ENCODE measurements at regions not wholly inside any gene's neighbourhood (a gene's known extent, or its start where the extent isn't known, plus 50 kb on each side); places are given as distances from the start of the nearest gene placed in this dataset.

DNA sequence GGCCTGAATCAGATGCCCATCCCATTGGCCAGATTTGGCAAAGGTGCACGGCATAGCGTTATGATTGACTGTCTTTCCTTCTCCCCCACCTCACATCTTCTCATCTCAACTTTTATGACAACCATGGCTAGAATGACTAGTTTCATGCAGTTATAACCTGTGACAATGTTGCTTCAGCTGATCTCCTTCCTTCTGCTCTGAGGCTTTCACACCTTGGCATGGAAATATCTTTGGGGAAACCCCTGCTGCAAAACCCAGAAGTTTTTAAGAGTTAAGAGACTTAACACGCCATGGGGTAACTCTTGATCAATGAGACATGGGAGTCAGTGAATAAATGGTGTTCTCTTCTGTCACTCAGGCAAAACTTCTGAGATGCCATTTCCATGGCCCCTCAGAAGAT, 290.7 kb upstream of the MDFIC2 start:
- no peak overlapping the region for H3K4me3 ChIP-seq (ENCODE audit: low read depth, low read length)
- TF ChIP-seq, protein P1, sequence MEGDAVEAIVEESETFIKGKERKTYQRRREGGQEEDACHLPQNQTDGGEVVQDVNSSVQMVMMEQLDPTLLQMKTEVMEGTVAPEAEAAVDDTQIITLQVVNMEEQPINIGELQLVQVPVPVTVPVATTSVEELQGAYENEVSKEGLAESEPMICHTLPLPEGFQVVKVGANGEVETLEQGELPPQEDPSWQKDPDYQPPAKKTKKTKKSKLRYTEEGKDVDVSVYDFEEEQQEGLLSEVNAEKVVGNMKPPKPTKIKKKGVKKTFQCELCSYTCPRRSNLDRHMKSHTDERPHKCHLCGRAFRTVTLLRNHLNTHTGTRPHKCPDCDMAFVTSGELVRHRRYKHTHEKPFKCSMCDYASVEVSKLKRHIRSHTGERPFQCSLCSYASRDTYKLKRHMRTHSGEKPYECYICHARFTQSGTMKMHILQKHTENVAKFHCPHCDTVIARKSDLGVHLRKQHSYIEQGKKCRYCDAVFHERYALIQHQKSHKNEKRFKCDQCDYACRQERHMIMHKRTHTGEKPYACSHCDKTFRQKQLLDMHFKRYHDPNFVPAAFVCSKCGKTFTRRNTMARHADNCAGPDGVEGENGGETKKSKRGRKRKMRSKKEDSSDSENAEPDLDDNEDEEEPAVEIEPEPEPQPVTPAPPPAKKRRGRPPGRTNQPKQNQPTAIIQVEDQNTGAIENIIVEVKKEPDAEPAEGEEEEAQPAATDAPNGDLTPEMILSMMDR (IDR thresholded peaks at IDR 0.05; ENCODE audit: insufficient read depth, low read depth, low read length) = no peak
- DNase-seq (ENCODE audit: low read depth) = no peak

DNA sequence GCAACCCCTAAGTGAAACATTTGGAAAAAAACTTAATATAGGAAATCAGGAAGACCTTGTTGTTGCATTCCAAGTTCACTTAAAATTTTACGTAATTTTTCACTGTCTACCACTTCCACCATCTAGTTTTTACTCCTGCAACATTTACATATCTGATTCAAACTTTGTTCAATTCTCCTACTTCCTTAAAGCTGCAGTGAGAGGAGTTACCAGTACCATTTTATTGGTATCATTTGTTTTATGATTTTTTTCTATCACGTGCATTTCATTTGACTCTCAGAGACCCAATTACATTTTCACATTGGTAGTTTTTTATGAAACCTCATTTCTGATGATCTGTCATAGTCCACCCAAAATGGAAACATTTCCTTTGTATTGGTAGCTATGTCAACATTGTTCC, 284.9 kb upstream of the MDFIC2 start:
- DNase-seq (ENCODE audit: low read depth) = no peak
- no peak overlapping the region for H3K4me3 ChIP-seq (ENCODE audit: low read depth, low read length)
- TF ChIP-seq, protein P1 (IDR thresholded peaks at IDR 0.05; ENCODE audit: insufficient read depth, low read depth, low read length) = no peak

DNA sequence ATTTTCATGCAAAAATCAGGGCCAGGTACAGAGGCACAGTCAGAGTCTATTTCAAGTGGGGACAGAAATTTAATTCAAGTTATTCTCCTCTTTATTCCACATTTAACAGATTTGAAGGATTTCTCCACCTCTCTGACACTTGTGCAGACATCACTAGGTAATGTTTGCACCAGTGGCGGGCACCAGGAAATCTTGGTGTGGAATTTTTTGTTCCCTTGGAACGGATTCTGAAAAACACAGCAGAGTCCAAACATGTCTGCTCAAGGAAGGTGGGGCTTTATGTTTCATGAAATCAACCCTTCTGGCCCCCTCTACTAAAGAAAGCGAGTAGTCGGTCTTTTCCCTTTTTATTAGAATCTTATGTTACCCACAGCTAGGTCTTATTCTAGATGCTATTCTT, 271.2 kb upstream of the MDFIC2 start:
- TF ChIP-seq, protein P1 (IDR thresholded peaks at IDR 0.05; ENCODE audit: insufficient read depth, low read depth, low read length) = no peak
- no peak overlapping the region for H3K4me3 ChIP-seq (ENCODE audit: low read depth, low read length)
- no peak for DNase-seq (ENCODE audit: low read depth)

DNA sequence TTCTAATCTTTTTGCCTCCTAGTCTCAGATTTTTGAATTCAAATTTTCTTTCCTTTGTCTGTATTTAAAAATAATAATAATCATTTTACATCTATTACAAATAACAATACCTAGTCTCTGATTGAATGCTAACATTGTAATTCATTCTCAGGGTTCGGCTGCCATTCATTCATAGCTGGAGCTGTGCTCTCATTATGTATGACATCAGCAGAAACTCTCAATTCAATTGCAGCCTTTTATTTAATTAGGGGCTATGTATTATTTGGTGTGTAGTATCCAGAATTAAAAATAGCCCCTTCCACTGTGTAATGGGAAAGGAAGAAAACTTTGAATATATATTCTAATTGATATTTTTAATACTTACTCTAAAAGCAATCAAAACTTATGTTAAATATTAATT, 270.4 kb upstream of the MDFIC2 start:
- TF ChIP-seq, protein P1 (IDR thresholded peaks at IDR 0.05; ENCODE audit: insufficient read depth, low read depth, low read length) = no peak
- no peak overlapping the region for H3K4me3 ChIP-seq (ENCODE audit: low read depth, low read length)
- no peak for DNase-seq (ENCODE audit: low read depth)

DNA sequence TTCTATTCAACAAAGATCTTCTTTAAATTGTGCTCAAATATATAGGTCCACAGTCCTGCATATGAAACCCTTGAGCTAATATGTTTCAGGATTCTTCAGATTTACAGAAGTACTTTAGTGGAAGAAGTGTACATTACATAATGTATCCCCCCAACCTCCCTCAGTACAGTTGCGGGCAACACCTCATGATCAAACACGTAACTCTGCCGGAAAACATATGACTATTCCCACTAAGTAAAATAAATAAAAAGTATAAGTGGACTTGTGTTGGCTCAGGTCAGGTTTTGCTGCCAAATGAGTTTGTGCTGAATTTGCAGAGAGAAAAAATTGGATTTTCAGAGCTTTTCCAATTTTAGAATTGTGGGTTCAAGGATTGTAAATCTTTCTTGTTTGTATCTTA, 267.6 kb upstream of the MDFIC2 start:
- TF ChIP-seq, protein P1 (IDR thresholded peaks at IDR 0.05; ENCODE audit: insufficient read depth, low read depth, low read length) = no peak
- H3K4me3 ChIP-seq (ENCODE audit: low read depth, low read length) = no peak overlapping the region
- DNase-seq (ENCODE audit: low read depth) = no peak

DNA sequence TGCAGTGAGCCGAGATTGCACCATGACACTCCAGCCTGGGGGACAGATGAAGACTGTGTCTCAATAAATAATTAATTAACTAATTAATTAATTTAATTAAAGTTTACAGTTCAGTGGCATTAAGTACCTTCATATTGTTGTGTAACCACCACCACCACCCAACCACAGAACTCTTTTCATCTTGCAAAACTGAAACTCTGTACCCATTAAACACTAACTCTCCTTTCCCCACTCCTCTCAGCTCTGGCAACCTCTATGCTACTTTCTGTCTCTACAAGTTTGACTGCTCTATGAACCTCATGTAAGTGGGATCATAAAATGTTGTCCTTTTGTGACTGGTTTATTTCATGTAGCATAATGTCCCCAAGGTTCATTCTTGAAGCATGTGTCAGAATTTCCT, 259.3 kb upstream of the MDFIC2 start:
- TF ChIP-seq, protein P1 (IDR thresholded peaks at IDR 0.05; ENCODE audit: insufficient read depth, low read depth, low read length) = no peak
- H3K4me3 ChIP-seq (ENCODE audit: low read depth, low read length) = no peak overlapping the region
- DNase-seq (ENCODE audit: low read depth) = no peak

DNA sequence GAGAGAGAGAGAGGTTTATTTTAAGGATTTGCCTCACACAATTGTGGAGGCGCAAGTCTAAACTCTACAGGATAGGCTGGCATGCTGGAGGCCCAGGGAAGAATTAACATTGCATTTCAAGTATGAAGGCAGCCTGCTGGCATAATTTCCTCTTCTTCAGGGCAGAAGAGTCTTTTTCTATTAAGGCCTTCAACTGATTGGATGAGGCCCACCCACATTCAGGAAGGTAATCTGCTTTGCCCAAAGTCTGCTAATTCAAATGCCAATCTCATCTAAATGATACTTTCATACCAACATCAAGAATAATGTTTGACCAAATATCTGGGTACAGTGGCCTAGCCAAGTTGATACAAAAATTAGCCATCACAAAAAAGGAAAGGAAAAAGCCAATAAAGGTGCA, 258.1 kb upstream of the MDFIC2 start:
- DNase-seq (ENCODE audit: low read depth) = no peak

More for the DNA sequence above, 258.1 kb upstream of the MDFIC2 start:
- no peak overlapping the region for H3K4me3 ChIP-seq (ENCODE audit: low read depth, low read length)
- TF ChIP-seq, protein P1 (IDR thresholded peaks at IDR 0.05; ENCODE audit: insufficient read depth, low read depth, low read length) = no peak

All from fibroblast of villous mesenchyme (primary cell).